OCI-M1 (cell line): ENCODE measurements at regions not wholly inside any gene's neighbourhood (a gene's known extent, or its start where the extent isn't known, plus 50 kb on each side); places are given as distances from the start of the nearest gene placed in this dataset.

ENCODE experiments used
- DNase-seq: peaks from one replicate; lab custom pipeline; 2025; lab: John Stamatoyannopoulos, UW

DNA sequence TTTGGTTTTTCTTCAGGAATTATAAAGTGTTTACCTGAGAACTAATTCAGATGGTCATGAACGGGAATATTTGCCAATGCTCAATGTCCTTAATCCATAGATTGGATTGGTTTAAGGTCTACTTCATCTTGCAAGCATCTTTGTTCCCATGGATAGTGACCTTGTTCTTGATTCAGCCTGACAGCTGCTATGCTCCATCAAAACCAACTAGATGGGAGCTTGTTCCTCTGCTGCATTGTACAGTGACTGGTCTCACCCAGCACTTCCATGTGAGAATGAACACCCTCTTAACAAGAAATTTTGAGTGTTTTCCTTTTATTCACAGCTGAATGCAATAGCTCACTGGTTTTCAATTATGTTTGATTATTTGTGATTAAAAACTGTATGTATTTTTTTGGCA is 312.6 kb upstream of the ACTBL2 start:
- DNase-seq = no peak

GRCh38 chr5:57791875-57792274 is 309.3 kb upstream of the ACTBL2 start:
- no peak for DNase-seq

GRCh38 chr5:57785946-57786345 is 303.3 kb upstream of the ACTBL2 start:
- DNase-seq = no peak

GRCh38 chr5:57784121-57784520 is 301.5 kb upstream of the ACTBL2 start:
- DNase-seq = peak; percentile 58

- peak; percentile 58 for DNase-seq
Observed at GRCh38 chr5:57783693-57784092, 301.1 kb upstream of the ACTBL2 start.

DNA sequence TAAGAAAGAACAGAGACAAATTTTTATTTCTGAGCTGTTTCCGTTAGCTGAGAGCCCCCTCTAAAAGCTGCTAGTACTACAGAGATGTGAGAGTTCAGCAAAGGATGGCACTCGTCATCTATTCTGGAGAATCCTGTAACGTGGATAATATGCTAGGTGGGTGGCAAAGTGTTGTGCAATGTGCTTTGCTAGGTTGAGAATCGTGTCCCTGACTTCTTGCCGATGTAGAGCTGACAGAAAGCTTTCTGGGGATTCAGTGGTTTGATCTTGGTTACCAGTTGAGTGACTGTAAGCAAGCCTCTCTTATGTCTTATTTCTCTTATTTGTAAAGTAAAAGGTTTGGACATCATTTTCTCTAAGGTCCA is 298.3 kb upstream of the ACTBL2 start:
- no peak for DNase-seq

- no peak for DNase-seq
Observed at GRCh38 chr5:57780306-57780960, 297.8 kb upstream of the ACTBL2 start.

GRCh38 chr5:57779383-57780223 is 297.0 kb upstream of the ACTBL2 start:
- peak; percentile 80 for DNase-seq

GRCh38 chr5:57778501-57779091 is 296.0 kb upstream of the ACTBL2 start:
- peak; percentile 7 for DNase-seq

- no peak for DNase-seq
Observed at GRCh38 chr5:57777174-57777581, 294.6 kb upstream of the ACTBL2 start.

- no peak for DNase-seq
Observed at GRCh38 chr5:57776035-57776434, 293.4 kb upstream of the ACTBL2 start.

DNA sequence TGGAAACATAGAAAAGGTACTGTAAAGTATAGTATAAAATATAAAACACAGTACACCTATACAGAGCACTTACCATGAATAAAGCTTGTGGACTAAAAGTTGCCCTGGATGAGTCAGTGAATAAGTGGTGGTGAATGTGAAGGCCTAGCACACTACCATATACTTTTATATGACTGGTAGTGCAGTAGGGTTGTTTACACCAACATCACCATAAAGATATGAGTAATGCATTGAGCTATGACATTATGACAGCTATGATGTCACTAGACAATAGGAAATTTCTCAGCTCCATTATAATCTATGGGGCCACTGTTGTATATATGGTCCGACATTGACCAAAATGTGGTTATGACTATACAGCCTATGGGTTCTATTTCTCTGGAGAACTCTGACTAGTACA is 291.8 kb upstream of the ACTBL2 start:
- no peak for DNase-seq

GRCh38 chr5:57772512-57772911 is 289.9 kb upstream of the ACTBL2 start:
- DNase-seq = peak; percentile 49

GRCh38 chr5:57770039-57770438 is 287.4 kb upstream of the ACTBL2 start:
- DNase-seq = no peak

- DNase-seq = no peak
Observed at GRCh38 chr5:57768745-57769144, 286.1 kb upstream of the ACTBL2 start.

DNA sequence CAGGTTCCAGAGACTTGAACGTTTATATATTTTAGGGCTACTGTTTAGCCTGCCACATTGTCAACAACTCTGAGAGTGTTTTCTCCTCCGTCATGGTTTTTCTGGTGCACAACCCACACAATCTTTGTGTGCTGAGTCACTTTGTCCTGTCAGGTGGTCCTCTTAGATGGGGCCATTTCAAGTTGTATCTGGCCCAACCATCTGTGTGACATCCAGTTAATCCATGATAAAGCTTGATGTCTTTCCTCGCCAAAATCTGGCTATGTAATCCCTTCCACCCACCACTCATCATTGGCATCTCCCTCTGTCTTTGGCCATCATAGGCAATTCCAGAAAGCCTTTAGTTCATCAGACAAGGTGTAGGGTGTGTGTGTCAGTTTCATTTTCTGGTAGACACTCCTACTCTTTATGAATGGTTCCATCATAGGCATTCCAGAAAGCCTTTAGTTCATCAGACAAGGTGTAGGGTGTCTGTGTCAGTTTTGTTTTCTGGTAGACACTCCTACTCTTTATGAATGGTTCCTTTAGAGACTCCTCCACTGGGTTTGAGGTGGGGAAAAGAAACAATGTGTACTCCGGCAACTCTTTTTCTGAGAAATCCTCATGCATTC is 282.0 kb upstream of the ACTBL2 start:
- peak; percentile 12 for DNase-seq

DNA sequence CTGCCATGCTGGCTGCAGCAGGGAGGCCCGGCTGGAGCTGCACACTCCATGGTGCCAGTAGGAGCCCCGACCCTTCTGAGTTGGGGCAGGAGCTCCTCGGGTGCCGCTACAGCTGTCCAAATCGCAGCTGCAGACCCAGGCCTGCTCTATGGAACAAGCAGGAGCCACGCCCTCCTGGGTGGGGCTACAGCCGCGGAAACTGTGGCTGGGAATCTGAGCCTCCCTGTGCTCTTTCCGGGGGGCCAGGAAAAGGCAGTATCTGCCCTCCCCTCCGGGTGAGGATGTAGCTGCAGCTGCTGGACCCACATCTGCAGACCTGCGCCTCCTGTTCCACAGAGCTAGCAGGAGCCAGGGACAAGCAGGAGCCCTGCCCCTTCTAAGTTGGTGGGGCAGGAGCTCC is 278.9 kb upstream of the ACTBL2 start:
- DNase-seq = no peak

DNA sequence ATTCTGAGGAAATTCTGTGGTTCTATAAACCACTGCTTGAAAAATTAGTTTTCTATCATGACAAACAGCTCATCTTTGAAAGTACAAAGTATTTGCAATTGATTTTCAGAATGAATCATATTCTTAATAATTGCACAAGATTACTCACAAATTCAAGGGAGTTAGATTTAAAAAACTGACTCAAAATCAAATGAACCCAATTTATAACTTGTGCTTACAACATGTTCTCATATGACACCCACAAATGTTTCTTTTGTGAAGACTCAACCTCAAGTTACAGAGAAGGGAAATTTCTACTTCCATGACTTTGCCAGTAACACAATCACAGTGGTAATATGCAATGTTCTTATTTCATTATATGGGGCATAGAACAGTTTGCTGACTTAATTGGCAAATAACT is 272.0 kb upstream of the ACTBL2 start:
- no peak for DNase-seq

- no peak for DNase-seq
Observed at GRCh38 chr5:57753446-57753845, 270.8 kb upstream of the ACTBL2 start.

GRCh38 chr5:57751710-57752109 is 269.1 kb upstream of the ACTBL2 start:
- DNase-seq = no peak

DNA sequence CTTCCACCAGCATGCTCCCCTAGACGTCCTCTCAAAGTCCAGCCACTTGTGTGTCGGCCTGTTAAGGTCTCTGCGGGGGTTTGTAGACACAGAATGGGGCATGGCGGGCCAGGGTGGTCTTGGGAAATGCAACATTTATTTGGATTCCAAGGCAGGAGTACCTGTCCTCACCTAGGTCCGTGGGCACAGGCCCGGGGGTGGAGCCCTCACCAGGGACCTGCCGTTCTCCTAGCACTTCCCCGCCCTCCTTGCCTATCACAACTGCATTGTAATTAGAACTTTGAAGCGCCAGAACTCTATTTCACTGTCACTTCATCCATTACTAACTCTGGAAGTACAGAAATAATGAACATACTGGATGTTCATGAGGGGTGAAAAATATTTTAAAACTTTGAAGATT is 268.3 kb upstream of the ACTBL2 start:
- DNase-seq = no peak

- no peak for DNase-seq
Observed at GRCh38 chr5:57750282-57750681, 267.7 kb upstream of the ACTBL2 start.

- no peak for DNase-seq
Observed at GRCh38 chr5:57749396-57749795, 266.8 kb upstream of the ACTBL2 start.
